ENCODE measurements at regions not wholly inside any gene's neighbourhood (a gene's known extent, or its start where the extent isn't known, plus 50 kb on each side); places are given as distances from the start of the nearest gene placed in this dataset.

DNA sequence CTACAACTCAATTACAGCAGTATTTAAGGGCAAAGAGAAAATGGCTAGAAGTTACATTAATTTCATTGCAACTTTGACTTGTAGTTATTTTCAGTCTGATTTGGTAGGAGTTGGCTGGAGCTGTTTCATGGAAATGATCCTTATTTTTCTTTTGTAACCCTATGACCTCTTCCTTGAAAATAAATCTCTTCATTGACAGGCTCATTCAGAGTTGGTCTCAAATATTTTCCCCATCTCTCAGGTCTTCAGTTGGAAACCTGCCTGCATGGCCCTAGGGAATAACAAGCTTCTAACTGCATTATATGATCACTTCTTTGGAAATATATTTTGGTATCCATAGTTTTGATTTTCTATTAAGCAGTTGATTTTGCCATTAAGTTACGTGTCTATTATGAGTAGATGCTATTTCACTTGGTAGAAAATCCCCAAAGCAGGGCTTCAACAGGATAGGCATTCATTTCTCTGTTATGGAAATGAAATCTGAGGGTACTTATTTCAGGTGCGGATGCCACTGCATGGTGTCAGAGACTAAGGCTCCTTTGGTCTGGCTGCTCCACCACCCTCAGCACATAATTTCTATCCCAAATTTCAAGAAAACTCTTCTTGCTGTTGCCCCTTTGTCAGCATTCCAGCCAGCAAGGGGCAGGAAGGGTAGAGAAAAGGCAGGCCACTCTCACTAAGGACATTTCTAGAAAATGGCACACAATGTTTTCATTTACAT is 502.5 kb downstream of the SPRY1 start:
- no peak for DNase-seq

- no peak for DNase-seq
Measured at GRCh38 chr4:123904882-123905281, 508.3 kb downstream of the SPRY1 start.

GRCh38 chr4:123913598-123913997 is 517.0 kb downstream of the SPRY1 start:
- DNase-seq, result no peak

- no peak for DNase-seq
Measured at GRCh38 chr4:123916821-123917220, 520.2 kb downstream of the SPRY1 start.

GRCh38 chr4:123919576-123920098 is 523.0 kb downstream of the SPRY1 start:
- DNase-seq, result no peak

DNA sequence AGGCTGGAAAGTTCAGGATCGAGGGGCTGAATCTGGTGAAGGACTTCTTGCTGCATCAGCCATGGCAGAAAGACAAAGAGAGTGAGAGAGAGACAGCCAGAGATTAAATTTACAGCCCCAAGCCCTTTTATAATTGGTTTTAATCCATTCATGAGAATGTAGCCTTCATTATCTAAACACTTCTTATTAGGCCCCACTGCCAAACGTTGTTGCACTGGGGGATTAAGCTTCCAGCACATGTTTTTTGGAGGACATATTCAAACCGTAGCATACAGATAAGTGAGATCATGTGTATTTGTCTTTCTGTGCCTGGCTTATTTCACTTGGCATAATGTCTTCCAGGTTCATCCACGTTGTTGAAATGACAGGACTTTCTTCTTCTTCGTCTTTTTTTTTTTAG is 524.7 kb downstream of the SPRY1 start:
- DNase-seq, result no peak

GRCh38 chr4:123922847-123923246 is 526.3 kb downstream of the SPRY1 start:
- no peak for DNase-seq

- DNase-seq, result no peak
Measured at GRCh38 chr4:123924536-123924935, 527.9 kb downstream of the SPRY1 start.

- no peak for DNase-seq
Measured at GRCh38 chr4:123929565-123929964, 533.0 kb downstream of the SPRY1 start.

- DNase-seq, result no peak
Measured at GRCh38 chr4:123930996-123931395, 534.4 kb downstream of the SPRY1 start.

- no peak for DNase-seq
Measured at GRCh38 chr4:123934096-123934495, 537.5 kb downstream of the SPRY1 start.

DNA sequence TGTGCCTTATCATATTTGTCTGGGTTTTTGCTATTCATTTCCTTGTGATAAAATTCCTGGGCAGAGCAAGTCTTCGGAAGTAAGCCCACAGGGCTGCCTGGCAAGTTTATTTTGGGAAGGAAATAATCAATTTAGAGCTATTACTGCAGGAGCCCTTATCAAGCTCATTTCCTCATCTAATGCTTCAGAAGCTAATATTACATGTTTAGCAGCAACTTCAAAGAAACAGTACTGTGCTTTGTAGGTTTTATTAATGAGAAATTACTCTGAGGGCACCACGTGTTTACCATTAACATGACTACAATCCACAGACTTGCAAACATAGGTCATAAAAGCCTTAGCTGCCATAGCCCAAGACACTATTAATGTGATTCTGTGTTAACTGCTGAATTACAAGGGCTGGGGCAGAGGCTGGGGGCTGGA is 540.0 kb downstream of the SPRY1 start:
- DNase-seq, result no peak

- no peak for DNase-seq
Measured at GRCh38 chr4:123937581-123937980, 541.0 kb downstream of the SPRY1 start.

- no peak for DNase-seq
Measured at GRCh38 chr4:123939621-123940020, 543.0 kb downstream of the SPRY1 start.

GRCh38 chr4:123940604-123941003 is 544.0 kb downstream of the SPRY1 start:
- DNase-seq, result no peak

DNA sequence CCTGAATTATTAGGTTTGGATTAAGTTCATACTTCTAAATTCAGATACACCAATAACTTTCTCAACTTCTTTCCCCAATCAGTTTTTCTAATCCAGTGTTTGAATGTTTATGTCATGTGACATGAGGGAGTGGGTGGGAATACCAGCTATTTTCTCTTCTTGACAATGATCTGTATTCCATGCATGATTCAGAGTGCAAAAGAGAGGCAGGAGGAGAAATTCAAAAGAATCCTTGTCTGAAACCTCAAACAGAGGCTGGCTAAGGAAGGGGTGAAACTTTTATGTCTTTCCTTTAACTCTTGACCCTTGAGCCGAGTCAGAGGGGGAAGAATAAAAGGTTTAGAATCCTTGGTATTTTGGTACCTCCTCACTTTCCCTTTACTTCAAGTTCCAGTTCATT is 544.7 kb downstream of the SPRY1 start:
- no peak for DNase-seq

DNA sequence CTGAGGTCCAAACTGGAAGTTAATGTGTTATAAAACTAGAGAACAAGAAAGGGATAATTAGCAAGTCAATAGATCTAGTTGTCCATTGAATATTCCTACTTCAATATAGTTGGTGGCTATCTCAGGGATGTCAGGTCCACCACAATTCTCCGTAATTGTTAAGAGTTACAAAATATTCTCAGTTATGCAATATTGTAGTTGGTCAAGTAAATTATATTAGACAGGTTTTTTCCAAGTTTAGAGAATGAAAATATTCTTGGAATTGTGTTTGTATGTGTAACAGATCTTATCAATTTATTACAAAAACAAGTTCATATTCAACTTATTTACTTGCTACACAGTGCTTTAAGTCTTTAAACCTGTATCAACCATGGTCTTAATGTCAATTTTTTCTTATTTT is 547.4 kb downstream of the SPRY1 start:
- no peak for DNase-seq

DNA sequence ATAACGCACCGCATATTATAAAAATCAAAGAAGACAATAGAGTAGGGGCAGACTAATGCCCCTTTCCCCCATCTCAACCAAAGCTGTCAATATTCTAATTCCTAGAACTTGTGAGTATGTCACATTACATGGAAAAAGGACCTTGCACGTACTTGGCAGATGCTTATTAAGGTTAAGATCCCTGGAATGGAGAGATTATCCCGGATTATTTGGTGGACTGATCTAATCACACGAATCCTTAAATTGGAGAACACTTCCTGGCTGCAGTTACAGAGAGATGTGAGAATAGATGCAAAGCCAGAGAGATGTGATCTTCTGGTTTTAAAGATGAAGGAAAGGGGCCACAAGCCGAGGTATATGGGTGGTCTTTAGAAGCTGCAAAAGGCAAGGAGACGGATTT is 548.7 kb downstream of the SPRY1 start:
- no peak for DNase-seq

- no peak for DNase-seq
Measured at GRCh38 chr4:123950530-123950929, 553.9 kb downstream of the SPRY1 start.

DNA sequence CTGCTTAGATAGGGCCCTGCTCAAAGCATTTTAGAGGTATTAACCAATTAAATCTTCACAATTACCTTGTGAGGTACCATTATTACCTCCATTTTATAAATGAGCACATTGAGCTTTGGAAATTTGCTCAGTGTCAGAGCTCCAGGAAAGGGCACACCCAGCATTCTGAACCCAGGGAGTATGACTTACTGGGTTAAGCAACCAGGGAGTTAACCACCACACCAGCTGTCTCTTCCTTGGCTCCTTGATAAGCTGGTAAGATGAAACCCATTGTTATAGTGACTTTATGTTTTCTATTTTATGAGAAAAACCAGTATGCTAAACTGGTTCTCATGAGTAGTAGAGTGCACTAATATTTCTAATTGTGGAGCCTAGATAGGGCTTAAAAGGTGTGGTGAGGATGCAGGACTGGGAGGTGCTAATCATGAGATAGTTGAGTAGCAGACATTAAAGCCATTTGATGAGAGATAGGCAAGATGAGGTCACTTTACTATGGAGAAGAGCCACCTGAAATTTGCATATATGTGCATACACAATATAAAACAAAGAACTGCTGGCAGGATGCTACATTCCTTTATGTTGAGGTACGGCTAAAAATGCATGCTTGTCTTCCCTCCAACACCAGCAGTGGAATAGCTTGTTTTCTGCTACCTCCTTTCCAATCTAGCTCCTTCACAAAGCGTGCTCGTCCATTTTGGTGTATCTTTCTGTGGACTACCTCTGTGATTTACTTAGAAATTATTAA is 556.1 kb downstream of the SPRY1 start:
- no peak for DNase-seq

GRCh38 chr4:123953566-123953965 is 557.0 kb downstream of the SPRY1 start:
- DNase-seq, result no peak

DNA sequence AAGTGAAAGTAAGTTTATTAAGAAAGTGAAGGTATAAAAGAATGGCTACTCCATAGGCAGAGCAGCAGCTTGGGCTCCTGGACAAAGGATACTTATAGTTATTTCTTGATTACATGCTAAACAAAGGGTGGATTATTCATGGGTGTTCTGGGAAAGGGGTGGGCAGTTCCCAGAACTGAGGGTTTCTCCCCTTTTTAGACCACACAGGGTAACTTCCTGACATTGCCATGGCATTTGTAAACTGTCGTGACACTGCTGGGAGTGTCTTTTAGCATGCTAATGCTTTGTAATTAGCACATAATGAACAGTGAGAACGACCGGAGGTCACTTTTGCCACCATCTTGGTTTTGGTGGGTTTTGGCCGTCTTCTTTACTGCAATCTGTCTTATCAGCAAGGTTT is 557.6 kb downstream of the SPRY1 start:
- no peak for DNase-seq

GRCh38 chr4:123955167-123955800 is 558.7 kb downstream of the SPRY1 start:
- no peak for DNase-seq

DNA sequence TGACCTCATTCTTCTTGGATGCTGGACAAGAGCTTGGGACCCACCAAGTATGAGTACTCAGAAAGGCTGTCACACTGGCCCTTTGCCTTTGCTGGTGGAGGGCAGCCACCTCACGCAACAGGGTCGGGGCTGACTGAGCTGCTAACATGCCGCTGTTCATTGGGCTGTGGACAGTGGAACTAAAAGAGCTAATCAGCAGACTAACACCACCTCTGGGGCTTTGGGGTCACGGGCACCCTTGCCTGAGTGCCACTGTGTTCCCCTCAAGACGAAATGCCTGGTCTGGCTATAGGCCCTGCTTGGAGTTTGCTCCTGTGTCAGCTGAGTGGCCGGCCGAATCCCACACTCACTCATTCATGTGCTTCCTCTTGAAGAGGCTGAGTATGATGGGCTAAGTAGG is 559.6 kb downstream of the SPRY1 start:
- DNase-seq, result no peak
